SK-N-SH (cell line): ENCODE measurements at regions not wholly inside any gene's neighbourhood (a gene's known extent, or its start where the extent isn't known, plus 50 kb on each side); places are given as distances from the start of the nearest gene placed in this dataset.

ENCODE experiments used
- CTCF ChIA-PET: fragments of 300-600, 350-600 bp; formaldehyde crosslinking; extraction: SDS; loops from one replicate; lab custom pipeline; 2021; lab: Yijun Ruan, JAX
- POLR2A ChIA-PET: fragments of 350-600 bp; sonication (Branson Sonifier 250); formaldehyde crosslinking; extraction: SDS; loops from one replicate; lab custom pipeline; 2020; ENCODE audit warnings: antibody characterized with exemption, inconsistent platforms; lab: Yijun Ruan, JAX
- DNase-seq: peaks from one replicate; pipeline ENCODE4 v3.0.0; 2012
- H2AFZ ChIP-seq: fragments of 200-600 bp; sonication (generic); 2 replicates; pipeline ENCODE4 v1.8.1; 2016; ENCODE audit warnings: antibody characterized with exemption, mild to moderate bottlenecking, low read depth
- H3F3A ChIP-seq: fragments of 200-600 bp; sonication (generic); replicated peaks from 2 replicates; pipeline ENCODE3; 2016; ENCODE audit warnings: antibody characterized with exemption, mild to moderate bottlenecking; ENCODE audit not compliant: insufficient read depth
- H3K27ac ChIP-seq, 2 experiments: fragments of 200-500 bp in 1 of 2; fragments of 200-600 bp in 1 of 2; sonication (Bioruptor generic) in 1 of 2; sonication (generic), shearing (Covaris generic) in 1 of 2; 2 replicates each; pipeline versions ENCODE4 v1.5.1 to v1.6.1; 2014 to 2016; ENCODE audit warnings: low read depth in 2 of 2, inconsistent platforms in 1 of 2, low read length in 1 of 2, mild to moderate bottlenecking in 1 of 2, mixed read lengths in 1 of 2
- H3K27me3 ChIP-seq: fragments of 200-600 bp; sonication (generic), shearing (Covaris generic); 2 replicates; pipeline ENCODE4 v1.6.1; 2016; ENCODE audit warnings: mixed run types; ENCODE audit not compliant: insufficient read depth
- H3K36me3 ChIP-seq, 2 experiments: fragments of 200-500 bp in 1 of 2; fragments of 200-600 bp in 1 of 2; sonication (Bioruptor generic) in 1 of 2; sonication (generic) in 1 of 2; replicated peaks in 1 of 2; 2 replicates each; pipeline versions ENCODE3 to v1.5.1; 2014 to 2016; ENCODE audit warnings: low read length in 1 of 2, mild to moderate bottlenecking in 1 of 2; ENCODE audit not compliant: insufficient read depth in 2 of 2, control insufficient read depth in 1 of 2
- H3K4me1 ChIP-seq, 2 experiments: fragments of 200-500 bp in 1 of 2; fragments of 200-600 bp in 1 of 2; sonication (Bioruptor generic) in 1 of 2; sonication (generic), shearing (Covaris generic) in 1 of 2; 2 replicates each; pipeline versions ENCODE4 v1.5.1 to v1.6.1; 2014 to 2016; ENCODE audit warnings: low read depth in 1 of 2, low read length in 1 of 2, mixed run types in 1 of 2; ENCODE audit not compliant: insufficient read depth in 2 of 2, control insufficient read depth in 1 of 2
- H3K4me2 ChIP-seq: fragments of 200-600 bp; sonication (generic), shearing (Covaris generic); 2 replicates; pipeline ENCODE4 v1.6.1; 2017; ENCODE audit warnings: mixed run types
- H3K4me3 ChIP-seq, 2 experiments: fragments of 200-500 bp in 1 of 2; fragments of 200-600 bp in 1 of 2; sonication (Bioruptor generic) in 1 of 2; sonication (generic), shearing (Covaris generic) in 1 of 2; 2 replicates each; pipeline versions ENCODE4 v1.5.1 to v1.8.1; 2014 to 2016; ENCODE audit warnings: low read depth in 2 of 2, inconsistent platforms in 1 of 2, low read length in 1 of 2, mild to moderate bottlenecking in 1 of 2, mixed read lengths in 1 of 2, moderate library complexity in 1 of 2
- H3K79me2 ChIP-seq: fragments of 200-600 bp; sonication (generic); 2 replicates; pipeline ENCODE4 v1.8.1; 2017; ENCODE audit warnings: mild to moderate bottlenecking; ENCODE audit not compliant: insufficient read depth
- H3K9ac ChIP-seq: fragments of 200-600 bp; sonication (generic); 2 replicates; pipeline ENCODE4 v1.6.1; 2017; ENCODE audit warnings: mixed run types
- H3K9me2 ChIP-seq: fragments of 200-600 bp; sonication (generic); 2 replicates; pipeline ENCODE4 v1.6.1; 2017; ENCODE audit warnings: mixed run types
- H3K9me3 ChIP-seq: fragments of 200-600 bp; sonication (generic); 2 replicates; pipeline ENCODE4 v1.6.1; 2017; ENCODE audit warnings: mixed run types, mild to moderate bottlenecking, moderate library complexity
- H4K20me1 ChIP-seq: fragments of 200-600 bp; sonication (generic); 2 replicates; pipeline ENCODE4 v1.6.1; 2017; ENCODE audit warnings: mild to moderate bottlenecking, mixed run types; ENCODE audit not compliant: insufficient read depth
- CHD2 ChIP-seq: fragments of 150-350 bp; IDR thresholded peaks from 2 replicates; pipeline ENCODE4 v1.6.1; 2018; ENCODE audit warnings: low read length; ENCODE audit not compliant: partially characterized antibody
- ELF1 ChIP-seq: IDR thresholded peaks from 2 replicates; pipeline ENCODE4 v1.4.0; 2012
- EP300 ChIP-seq, 2 experiments: IDR thresholded peaks; 2 replicates each; pipeline versions ENCODE4 v1.4.0 to v1.6.1; 2012; ENCODE audit warnings: borderline replicate concordance in 1 of 2, low read depth in 1 of 2, low read length in 1 of 2
- FOXM1 ChIP-seq: IDR thresholded peaks from 2 replicates; pipeline ENCODE4 v1.4.0; 2012; ENCODE audit warnings: low read depth, mild to moderate bottlenecking
- GATA2 ChIP-seq: sonication (generic); formaldehyde crosslinking; IDR thresholded peaks from 2 replicates; pipeline ENCODE4 v1.5.0; 2020; ENCODE audit warnings: mild to moderate bottlenecking, missing genetic modification reagents
- IRF3 ChIP-seq: fragments of 150-350 bp; IDR thresholded peaks from 2 replicates; pipeline ENCODE4 v1.6.1; 2016; ENCODE audit warnings: mild to moderate bottlenecking, low read depth, low read length
- NRF1 ChIP-seq: IDR thresholded peaks from 2 replicates; pipeline ENCODE4 v1.6.1; 2012; ENCODE audit warnings: low read depth, mild to moderate bottlenecking, low read length
- POLR2AphosphoS5 ChIP-seq: IDR thresholded peaks from 2 replicates; pipeline ENCODE4 v1.6.1; 2012; ENCODE audit warnings: low read depth, low read length
- RXRA ChIP-seq: IDR thresholded peaks from 2 replicates; pipeline ENCODE4 v1.4.0; 2012; ENCODE audit warnings: low read depth, mild to moderate bottlenecking, borderline replicate concordance
- SMC3 ChIP-seq: IDR thresholded peaks from 2 replicates; pipeline ENCODE4 v1.6.1; 2012; ENCODE audit warnings: low read depth, low read length, improper control_type of control experiment
- TCF12 ChIP-seq: IDR thresholded peaks from 2 replicates; pipeline ENCODE4 v1.4.0; 2012
- TEAD4 ChIP-seq: IDR thresholded peaks from 2 replicates; pipeline ENCODE4 v1.4.0; 2012; ENCODE audit warnings: mild to moderate bottlenecking, borderline replicate concordance; ENCODE audit not compliant: insufficient read depth
- USF1 ChIP-seq: IDR thresholded peaks from 2 replicates; pipeline ENCODE4 v1.4.0; 2012; ENCODE audit warnings: low read depth, borderline replicate concordance
- WGBS: methylation state at CpG from one replicate; pipeline ENCODE4 v1.1.6; 2017; ENCODE audit warnings: low lambda C conversion rate; 5-methylcytosine and 5-hydroxymethylcytosine counted together
- TF ChIP-seq, protein P1 (sequence below): IDR thresholded peaks from 2 replicates; pipeline ENCODE4 v1.6.1; 2012; ENCODE audit warnings: mild to moderate bottlenecking, low read depth, low read length, moderate library complexity

DNA sequence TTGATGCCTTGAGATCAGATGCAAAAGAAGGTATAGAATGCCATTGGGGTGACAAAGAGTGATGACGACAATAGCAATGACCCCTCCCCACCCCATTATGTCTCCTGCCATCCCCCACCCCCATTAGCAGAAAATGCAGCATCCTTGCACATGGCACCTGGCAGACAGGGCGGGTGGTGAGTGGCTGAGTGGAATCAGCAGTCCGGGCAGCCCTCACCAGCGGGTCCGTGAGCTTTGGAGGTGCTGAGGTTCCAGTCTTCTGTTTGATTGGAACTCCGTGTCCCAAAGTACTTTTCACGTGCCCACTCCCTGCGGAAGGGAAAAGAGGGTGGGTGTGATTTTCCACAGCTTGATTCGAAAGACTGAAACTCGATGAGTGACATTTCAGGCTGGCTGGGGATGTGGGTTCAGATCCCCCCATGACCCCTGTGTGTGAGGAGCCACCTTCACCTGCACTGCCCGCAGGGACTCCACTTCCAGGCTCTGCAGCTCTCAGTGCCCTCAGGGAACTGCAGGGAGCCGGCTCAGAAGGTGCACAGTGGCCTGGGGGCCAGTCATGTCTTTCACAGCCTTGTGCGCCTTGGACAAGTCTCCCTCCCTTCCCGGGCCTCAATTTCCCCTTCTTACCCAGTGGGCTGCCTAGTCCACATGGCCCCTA, 130.9 kb downstream of the GLI2 start:
- ChIA-PET POLR2A (no interaction called here), CTCF (interaction anchor here (0.6 to 1.8 kb wide), 6 partner anchors 10 to 204 kb away, joined by 3 to 5 read pairs (median 3); partner anchors contain the start of gene GLI2)
- Histone ChIP-seq H3F3A (peaks cover 3% of the 10 kb centered on the region), H3K9me3 (no peaks in the 10 kb centered on the region), H3K27me3 (no peaks in the 10 kb centered on the region), H4K20me1 (peaks cover 3% of the 10 kb centered on the region; the same call in 1 of the 2 replicates), H3K9ac (peak overlapping the region; percentile 42; the same call in 1 of the 2 replicates), H3K36me3 (no peaks in the 10 kb centered on the region), H3K27ac (peak overlapping the region in 1 of 2 experiments; percentile 63; a peak in 2 of 4 replicates), H3K4me2 (peak overlapping the region; percentile 80), H3K9me2 (no peaks in the 10 kb centered on the region), H3K79me2 (peaks cover 22% of the 10 kb centered on the region; the same call in 1 of the 2 replicates), H2AFZ (no peak overlapping the region), H3K4me1 (peaks cover 24 to 35% of the 10 kb centered on the region in 2 experiments), H3K4me3 (peak overlapping the region in 1 of 2 experiments; percentile 53; a peak in 1 of 4 replicates)
- TF ChIP-seq CHD2: no peak
- no peak for TF ChIP-seq POLR2AphosphoS5
- no peak for TF ChIP-seq ELF1
- TF ChIP-seq NRF1: no peak
- TF ChIP-seq SMC3: no peak
- no peak for TF ChIP-seq TCF12
- no peak for TF ChIP-seq TEAD4
- no peak for TF ChIP-seq USF1
- TF ChIP-seq FOXM1: no peak
- TF ChIP-seq, protein P1, sequence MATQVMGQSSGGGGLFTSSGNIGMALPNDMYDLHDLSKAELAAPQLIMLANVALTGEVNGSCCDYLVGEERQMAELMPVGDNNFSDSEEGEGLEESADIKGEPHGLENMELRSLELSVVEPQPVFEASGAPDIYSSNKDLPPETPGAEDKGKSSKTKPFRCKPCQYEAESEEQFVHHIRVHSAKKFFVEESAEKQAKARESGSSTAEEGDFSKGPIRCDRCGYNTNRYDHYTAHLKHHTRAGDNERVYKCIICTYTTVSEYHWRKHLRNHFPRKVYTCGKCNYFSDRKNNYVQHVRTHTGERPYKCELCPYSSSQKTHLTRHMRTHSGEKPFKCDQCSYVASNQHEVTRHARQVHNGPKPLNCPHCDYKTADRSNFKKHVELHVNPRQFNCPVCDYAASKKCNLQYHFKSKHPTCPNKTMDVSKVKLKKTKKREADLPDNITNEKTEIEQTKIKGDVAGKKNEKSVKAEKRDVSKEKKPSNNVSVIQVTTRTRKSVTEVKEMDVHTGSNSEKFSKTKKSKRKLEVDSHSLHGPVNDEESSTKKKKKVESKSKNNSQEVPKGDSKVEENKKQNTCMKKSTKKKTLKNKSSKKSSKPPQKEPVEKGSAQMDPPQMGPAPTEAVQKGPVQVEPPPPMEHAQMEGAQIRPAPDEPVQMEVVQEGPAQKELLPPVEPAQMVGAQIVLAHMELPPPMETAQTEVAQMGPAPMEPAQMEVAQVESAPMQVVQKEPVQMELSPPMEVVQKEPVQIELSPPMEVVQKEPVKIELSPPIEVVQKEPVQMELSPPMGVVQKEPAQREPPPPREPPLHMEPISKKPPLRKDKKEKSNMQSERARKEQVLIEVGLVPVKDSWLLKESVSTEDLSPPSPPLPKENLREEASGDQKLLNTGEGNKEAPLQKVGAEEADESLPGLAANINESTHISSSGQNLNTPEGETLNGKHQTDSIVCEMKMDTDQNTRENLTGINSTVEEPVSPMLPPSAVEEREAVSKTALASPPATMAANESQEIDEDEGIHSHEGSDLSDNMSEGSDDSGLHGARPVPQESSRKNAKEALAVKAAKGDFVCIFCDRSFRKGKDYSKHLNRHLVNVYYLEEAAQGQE: no peak
- TF ChIP-seq RXRA: no peak
- TF ChIP-seq EP300 (IDR thresholded peaks at IDR 0.05; ENCODE audit: borderline replicate concordance in 1 of 2, low read depth in 1 of 2, low read length in 1 of 2): no peak
- no peak for TF ChIP-seq GATA2 (CRISPR knock-in tag)
- TF ChIP-seq IRF3: no peak
- 95% methylated on average over 9 of the region's 14 CpGs for WGBS
- DNase-seq: no peak
